Activated CD4-positive, alpha-beta memory T cell treated with anti-CD3 and anti-CD28 coated beads for 36 hours (primary cell): ENCODE measurements at regions not wholly inside any gene's neighbourhood (a gene's known extent, or its start where the extent isn't known, plus 50 kb on each side); places are given as distances from the start of the nearest gene placed in this dataset.

Source experiments
- CTCF ChIA-PET: fragments of 350-600 bp; sonication (Branson Sonifier 250); formaldehyde crosslinking; loops from one replicate; lab custom pipeline; 2021; ENCODE audit warnings: antibody characterized with exemption, inconsistent platforms; lab: Charles Lee
- POLR2A ChIA-PET: fragments of 350-600 bp; sonication (Branson Sonifier 250); formaldehyde crosslinking; loops from one replicate; lab custom pipeline; 2021; ENCODE audit warnings: antibody characterized with exemption; lab: Charles Lee
- DNase-seq: peaks from one replicate; pipeline ENCODE4 v3.0.0-alpha.2; 2020
- H3K27ac Mint-ChIP-seq: one replicate; pipeline ENCODE4 v1.8.0; 2021; ENCODE audit warnings: mixed read lengths
- H3K27me3 Mint-ChIP-seq: one replicate; pipeline ENCODE4 v1.8.0; 2021; ENCODE audit warnings: mixed read lengths
- H3K36me3 Mint-ChIP-seq: one replicate; pipeline ENCODE4 v1.8.0; 2021; ENCODE audit warnings: mixed read lengths
- H3K4me1 Mint-ChIP-seq: one replicate; pipeline ENCODE4 v1.8.0; 2021; ENCODE audit warnings: low read depth, mixed read lengths
- H3K4me3 Mint-ChIP-seq: one replicate; pipeline ENCODE4 v1.8.0; 2021; ENCODE audit warnings: mild to moderate bottlenecking, mixed read lengths
- H3K9me3 Mint-ChIP-seq: one replicate; pipeline ENCODE4 v1.8.0; 2021; ENCODE audit warnings: mixed read lengths
- intact Hi-C: fragments of 100-400 bp; cut with micrococcal nuclease; formaldehyde crosslinking; loops from one replicate; pipeline ENCODE4 v1.15.1; 2023

- no peak overlapping the region for H3K4me3 Mint-ChIP-seq
- no peaks in the 10 kb centered on the region for H3K36me3 Mint-ChIP-seq
- intact Hi-C loops = no loop called here
- CTCF ChIA-PET = no interaction called here
- no peak for DNase-seq
- H3K27ac Mint-ChIP-seq = no peak overlapping the region
- no peaks in the 10 kb centered on the region for H3K9me3 Mint-ChIP-seq
- H3K27me3 Mint-ChIP-seq = no peaks in the 10 kb centered on the region
- POLR2A ChIA-PET = no interaction called here
- no peaks in the 10 kb centered on the region for H3K4me1 Mint-ChIP-seq
Observed at GRCh38 chrX:134148172-134148692, 88.8 kb upstream of the CCDC160 start.

- H3K36me3 Mint-ChIP-seq = no peaks in the 10 kb centered on the region
- CTCF ChIA-PET = interaction anchor here (1.1 kb wide), 1 partner anchor 28 kb away, joined by 7 read pairs; no protein-coding TSS in a partner anchor
- no peak overlapping the region for H3K4me3 Mint-ChIP-seq
- H3K27me3 Mint-ChIP-seq = peaks cover 2% of the 10 kb centered on the region
- peak; percentile 65 for DNase-seq
- H3K4me1 Mint-ChIP-seq = peaks cover 13% of the 10 kb centered on the region
- peak overlapping the region; percentile 71 for H3K27ac Mint-ChIP-seq
- POLR2A ChIA-PET = interaction anchor here (1.1 kb wide), 1 partner anchor 28 kb away, joined by 3 read pairs; no protein-coding TSS in a partner anchor
- intact Hi-C loops = loop anchor here (1.0 kb wide), 2 partner anchors 27 to 153 kb away; no protein-coding TSS in a partner anchor
- no peaks in the 10 kb centered on the region for H3K9me3 Mint-ChIP-seq
Observed at GRCh38 chrX:134158821-134159512, 78.0 kb upstream of the CCDC160 start.

- no peaks in the 10 kb centered on the region for H3K9me3 Mint-ChIP-seq
- H3K36me3 Mint-ChIP-seq = no peaks in the 10 kb centered on the region
- no peak for DNase-seq
- H3K27ac Mint-ChIP-seq = no peak overlapping the region
- H3K27me3 Mint-ChIP-seq = peaks cover 2% of the 10 kb centered on the region
- peaks cover 13% of the 10 kb centered on the region for H3K4me1 Mint-ChIP-seq
- no peak overlapping the region for H3K4me3 Mint-ChIP-seq
- CTCF ChIA-PET = no interaction called here
- POLR2A ChIA-PET = no interaction called here
- intact Hi-C loops = no loop called here
Observed at GRCh38 chrX:134161162-134161561, 75.8 kb upstream of the CCDC160 start.

- Mint-ChIP-seq H3K4me3 (no peak overlapping the region), H3K4me1 (peaks cover 13% of the 10 kb centered on the region), H3K9me3 (no peaks in the 10 kb centered on the region), H3K36me3 (no peaks in the 10 kb centered on the region), H3K27me3 (peaks cover 2% of the 10 kb centered on the region), H3K27ac (no peak overlapping the region)
- ChIA-PET POLR2A (no interaction called here), CTCF (interaction anchor here (0.6 kb wide), 1 partner anchor 234 kb away, joined by 6 read pairs; no protein-coding TSS in a partner anchor)
- intact Hi-C loops = no loop called here
- DNase-seq = no peak
Observed at GRCh38 chrX:134162032-134162431, 75.0 kb upstream of the CCDC160 start.

GRCh38 chrX:134163836-134164235 lies 73.1 kb upstream of the CCDC160 start:
- Mint-ChIP-seq H3K27ac (no peak overlapping the region), H3K4me1 (peaks cover 12% of the 10 kb centered on the region), H3K9me3 (no peaks in the 10 kb centered on the region), H3K36me3 (no peaks in the 10 kb centered on the region), H3K4me3 (no peak overlapping the region), H3K27me3 (peaks cover 2% of the 10 kb centered on the region)
- intact Hi-C loops = no loop called here
- ChIA-PET POLR2A (no interaction called here), CTCF (no interaction called here)
- DNase-seq = no peak

- Mint-ChIP-seq H3K27ac (peak overlapping the region; percentile 23), H3K4me1 (peaks cover 8% of the 10 kb centered on the region), H3K36me3 (peaks cover 7% of the 10 kb centered on the region), H3K4me3 (no peak overlapping the region), H3K9me3 (no peaks in the 10 kb centered on the region), H3K27me3 (peaks cover 3% of the 10 kb centered on the region)
- no peak for DNase-seq
- ChIA-PET POLR2A (no interaction called here), CTCF (no interaction called here)
- intact Hi-C loops = no loop called here
Observed at GRCh38 chrX:134167591-134168203, 69.3 kb upstream of the CCDC160 start.

- no peaks in the 10 kb centered on the region for H3K9me3 Mint-ChIP-seq
- H3K4me3 Mint-ChIP-seq = peak overlapping the region; percentile 78
- H3K27me3 Mint-ChIP-seq = peaks cover 13% of the 10 kb centered on the region
- DNase-seq = peak; percentile 57
- intact Hi-C loops = loop anchor here (1.0 to 10.0 kb wide), 2 partner anchors 14 to 247 kb away; no protein-coding TSS in a partner anchor
- H3K36me3 Mint-ChIP-seq = peaks cover 7% of the 10 kb centered on the region
- H3K4me1 Mint-ChIP-seq = peaks cover 15% of the 10 kb centered on the region
- ChIA-PET CTCF (interaction anchor here (1.0 kb wide), 1 partner anchor 13 kb away, joined by 3 read pairs; no protein-coding TSS in a partner anchor), POLR2A (interaction anchor here (1.5 kb wide), 1 partner anchor 15 kb away, joined by 6 read pairs; no protein-coding TSS in a partner anchor)
- no peak overlapping the region for H3K27ac Mint-ChIP-seq
Observed at GRCh38 chrX:134171661-134172587, 65.1 kb upstream of the CCDC160 start.

- Mint-ChIP-seq H3K27ac (peak overlapping the region; percentile 18), H3K4me3 (peak overlapping the region; percentile 78), H3K36me3 (peaks cover 7% of the 10 kb centered on the region), H3K9me3 (no peaks in the 10 kb centered on the region), H3K4me1 (peaks cover 11% of the 10 kb centered on the region), H3K27me3 (peaks cover 16% of the 10 kb centered on the region)
- peak; percentile 42 for DNase-seq
- ChIA-PET CTCF (interaction anchor here (1.0 to 1.3 kb wide), 2 partner anchors 8 to 12 kb away, joined by 3 read pairs; no protein-coding TSS in a partner anchor), POLR2A (interaction anchor here (1.5 kb wide), 1 partner anchor 14 kb away, joined by 6 read pairs; no protein-coding TSS in a partner anchor)
- intact Hi-C loops = loop anchor here (10.0 kb wide), 1 partner anchor 248 kb away; no protein-coding TSS in a partner anchor
Observed at GRCh38 chrX:134172588-134173259, 64.3 kb upstream of the CCDC160 start.

GRCh38 chrX:134173541-134174272 lies 63.3 kb upstream of the CCDC160 start:
- DNase-seq = peak; percentile 22
- intact Hi-C loops = loop anchor here (10.0 kb wide), 1 partner anchor 249 kb away; no protein-coding TSS in a partner anchor
- Mint-ChIP-seq H3K36me3 (peaks cover 7% of the 10 kb centered on the region), H3K9me3 (no peaks in the 10 kb centered on the region), H3K27me3 (peaks cover 16% of the 10 kb centered on the region), H3K4me3 (peak overlapping the region; percentile 78), H3K4me1 (peaks cover 11% of the 10 kb centered on the region), H3K27ac (no peak overlapping the region)
- ChIA-PET CTCF (interaction anchor here (0.6 to 1.3 kb wide), 2 partner anchors 9 to 147 kb away, joined by 3 read pairs; no protein-coding TSS in a partner anchor), POLR2A (no interaction called here)

- Mint-ChIP-seq H3K4me3 (no peak overlapping the region), H3K27ac (no peak overlapping the region), H3K27me3 (peaks cover 16% of the 10 kb centered on the region), H3K9me3 (no peaks in the 10 kb centered on the region), H3K36me3 (peaks cover 7% of the 10 kb centered on the region), H3K4me1 (peaks cover 11% of the 10 kb centered on the region)
- ChIA-PET CTCF (interaction anchor here (0.6 to 1.3 kb wide), 2 partner anchors 10 to 147 kb away, joined by 3 read pairs; no protein-coding TSS in a partner anchor), POLR2A (no interaction called here)
- intact Hi-C loops = loop anchor here (10.0 kb wide), 1 partner anchor 249 kb away; no protein-coding TSS in a partner anchor
- no peak for DNase-seq
Observed at GRCh38 chrX:134174273-134174660, 62.7 kb upstream of the CCDC160 start.
